Lung (tissue), 11 donors: ENCODE measurements at regions not wholly inside any gene's neighbourhood (a gene's known extent, or its start where the extent isn't known, plus 50 kb on each side); places are given as distances from the start of the nearest gene placed in this dataset.
A peak's percentile ranks its signal among the peaks of the same experiment; 100 is the strongest.

Experiments used
- ATAC-seq: fragments of 200-7000 bp; cut with Tn5 transposase; one replicate; pipeline ENCODE4 v1.9.1; 2020; ENCODE audit warnings: moderate number of reproducible peaks; ENCODE audit not compliant: insufficient read depth, low FRiP score
- DNase-seq, 3 donors: peaks; one replicate each; pipeline ENCODE4 v3.0.0-alpha.2; 2013 to 2017
- H3K27ac ChIP-seq, 2 donors: one replicate each; pipeline ENCODE4 v1.5.1; 2013; ENCODE audit warnings: mild to moderate bottlenecking in 2 of 2, moderate library complexity in 2 of 2, control low read depth in 1 of 2, inconsistent platforms in 1 of 2, low read depth in 1 of 2, low read length in 1 of 2
- H3K27me3 ChIP-seq, 3 donors: one replicate each; pipeline ENCODE4 v1.5.1; 2013; ENCODE audit warnings: low read length in 2 of 3; ENCODE audit not compliant: control insufficient read depth in 3 of 3, insufficient read depth in 3 of 3
- H3K36me3 ChIP-seq, 4 donors: one replicate each; pipeline ENCODE4 v1.5.1; 2013; ENCODE audit warnings: low read length in 4 of 4, mild to moderate bottlenecking in 1 of 4, moderate library complexity in 1 of 4; ENCODE audit not compliant: control insufficient read depth in 4 of 4, insufficient read depth in 4 of 4
- H3K4me1 ChIP-seq, 5 donors: one replicate each; pipeline ENCODE4 v1.5.1; 2013; ENCODE audit warnings: low read length in 5 of 5, mild to moderate bottlenecking in 2 of 5, moderate library complexity in 1 of 5; ENCODE audit not compliant: control insufficient read depth in 5 of 5, insufficient read depth in 5 of 5
- H3K4me3 ChIP-seq: one replicate; pipeline ENCODE4 v1.5.1; 2013; ENCODE audit warnings: mild to moderate bottlenecking, control low read depth, moderate library complexity
- H3K9ac ChIP-seq, 2 donors: one replicate each; pipeline ENCODE4 v1.5.1; 2013; ENCODE audit warnings: low read length in 2 of 2, control low read depth in 1 of 2; ENCODE audit not compliant: insufficient read depth in 1 of 2
- H3K9me3 ChIP-seq, 4 donors: one replicate each; pipeline ENCODE4 v1.5.1; 2013; ENCODE audit warnings: low read length in 3 of 4, mild to moderate bottlenecking in 1 of 4, moderate library complexity in 1 of 4; ENCODE audit not compliant: control insufficient read depth in 4 of 4, insufficient read depth in 3 of 4
- WGBS, 2 donors: extraction: QIAGEN DNeasy Blood & Tissue Kit; methylation state at CpG; one replicate each; pipeline ENCODE4 v1.1.7; 2013; 5-methylcytosine and 5-hydroxymethylcytosine counted together
- TF ChIP-seq, protein P1 (sequence below): IDR thresholded peaks from 2 replicates; pipeline ENCODE4 v1.5.1; 2012; ENCODE audit warnings: mild to moderate bottlenecking; ENCODE audit errors: control extremely low read depth, extremely low read depth
- donor health status: control.
- donor health status: control.
- donor health status: Bipolar disorder and iron deficiency.
- donor health status: healthy.
- donor health status: DM: yes; HTN: yes; CAD: no.

DNA sequence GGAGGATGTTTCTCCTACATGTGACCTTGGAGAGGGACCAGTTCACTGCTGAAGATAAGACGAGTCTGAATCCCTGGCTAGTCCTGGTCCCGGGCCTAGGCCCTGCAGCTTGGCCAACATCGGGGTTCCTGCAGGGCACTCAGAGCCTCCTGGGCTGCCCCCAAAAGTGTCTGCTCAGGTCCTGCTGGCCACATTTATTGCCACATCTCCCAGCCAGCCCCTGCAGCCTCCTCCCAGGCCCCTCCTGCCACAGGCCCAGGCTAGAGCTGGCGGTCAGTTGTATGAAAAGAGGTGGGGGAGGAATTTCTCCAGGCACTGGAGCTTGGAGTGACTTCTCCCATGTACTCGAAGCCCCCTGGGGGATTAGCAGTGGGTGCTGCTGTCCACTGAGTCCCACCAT is 56.5 kb upstream of the PPARA start:
- ATAC-seq, result no peak
- Histone ChIP-seq H3K4me1 (peaks cover 0 to 45% (median 2%) of the 10 kb centered on the region in 5 donors), H3K27me3 (no peaks in the 10 kb centered on the region), H3K27ac (peak overlapping the region in 1 of 2 donors; percentile 56), H3K36me3 (peaks cover 4 to 48% (median 25%) of the 10 kb centered on the region in 4 donors), H3K9ac (no peak overlapping the region), H3K9me3 (no peaks in the 10 kb centered on the region), H3K4me3 (no peak overlapping the region)
- TF ChIP-seq, protein P1, sequence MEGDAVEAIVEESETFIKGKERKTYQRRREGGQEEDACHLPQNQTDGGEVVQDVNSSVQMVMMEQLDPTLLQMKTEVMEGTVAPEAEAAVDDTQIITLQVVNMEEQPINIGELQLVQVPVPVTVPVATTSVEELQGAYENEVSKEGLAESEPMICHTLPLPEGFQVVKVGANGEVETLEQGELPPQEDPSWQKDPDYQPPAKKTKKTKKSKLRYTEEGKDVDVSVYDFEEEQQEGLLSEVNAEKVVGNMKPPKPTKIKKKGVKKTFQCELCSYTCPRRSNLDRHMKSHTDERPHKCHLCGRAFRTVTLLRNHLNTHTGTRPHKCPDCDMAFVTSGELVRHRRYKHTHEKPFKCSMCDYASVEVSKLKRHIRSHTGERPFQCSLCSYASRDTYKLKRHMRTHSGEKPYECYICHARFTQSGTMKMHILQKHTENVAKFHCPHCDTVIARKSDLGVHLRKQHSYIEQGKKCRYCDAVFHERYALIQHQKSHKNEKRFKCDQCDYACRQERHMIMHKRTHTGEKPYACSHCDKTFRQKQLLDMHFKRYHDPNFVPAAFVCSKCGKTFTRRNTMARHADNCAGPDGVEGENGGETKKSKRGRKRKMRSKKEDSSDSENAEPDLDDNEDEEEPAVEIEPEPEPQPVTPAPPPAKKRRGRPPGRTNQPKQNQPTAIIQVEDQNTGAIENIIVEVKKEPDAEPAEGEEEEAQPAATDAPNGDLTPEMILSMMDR, result no peak
- WGBS, 2 donors, result 71 to 78% methylated on average over 5 of the region's 5 CpGs
- no peak for DNase-seq

DNA sequence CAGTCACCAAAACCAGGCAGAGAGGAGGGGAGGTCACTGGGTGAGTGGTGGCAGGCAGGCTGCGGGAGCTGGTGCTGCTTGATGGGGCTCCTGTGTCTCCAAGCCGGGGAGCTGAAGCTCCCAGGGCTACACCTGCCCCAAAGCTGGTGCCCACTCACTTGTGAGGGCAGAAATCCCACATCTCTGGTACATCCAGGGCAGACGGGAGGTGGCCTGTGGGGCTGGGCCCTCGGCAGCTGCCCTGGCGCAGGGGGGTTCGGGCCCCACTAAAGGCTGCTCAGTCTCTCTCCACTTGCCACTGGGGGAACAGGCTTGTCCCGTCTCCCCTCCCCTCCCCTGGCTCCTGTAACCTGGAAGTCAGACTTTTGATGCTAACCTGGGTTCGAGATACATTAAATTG is 55.6 kb upstream of the PPARA start:
- Histone ChIP-seq H3K27ac (peak overlapping the region in 1 of 2 donors; percentile 61), H3K9ac (no peak overlapping the region), H3K9me3 (no peaks in the 10 kb centered on the region), H3K4me3 (no peak overlapping the region), H3K4me1 (peaks cover 0 to 39% (median 0%) of the 10 kb centered on the region in 5 donors), H3K36me3 (peaks cover 5 to 50% (median 28%) of the 10 kb centered on the region in 4 donors), H3K27me3 (no peaks in the 10 kb centered on the region)
- 86 to 89% methylated on average over 8 of the region's 8 CpGs for WGBS, 2 donors
- DNase-seq (no peak), ATAC-seq (no peak)
- TF ChIP-seq, protein P1, result no peak

DNA sequence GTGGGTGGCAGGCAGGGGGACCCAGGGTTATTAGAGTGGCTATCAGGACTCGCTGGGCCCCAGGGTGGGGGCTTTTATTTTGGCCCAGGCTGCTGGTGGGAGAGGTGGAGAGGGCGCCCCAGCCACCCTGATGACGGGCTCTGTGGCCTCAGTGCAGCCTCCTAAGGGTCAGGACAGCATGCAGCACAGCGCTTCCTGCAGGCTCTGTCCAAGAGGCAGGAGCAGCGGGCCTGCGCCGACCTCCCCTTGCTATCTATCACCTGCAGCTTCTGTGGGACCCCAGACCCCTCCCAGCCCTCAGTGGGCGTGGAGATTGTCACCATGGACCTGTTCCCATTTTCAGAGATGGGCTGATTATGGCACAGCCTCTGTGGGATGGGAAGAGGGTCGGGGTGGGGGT is 54.3 kb upstream of the PPARA start:
- Histone ChIP-seq H3K4me3 (no peak overlapping the region), H3K4me1 (peaks cover 0 to 28% (median 0%) of the 10 kb centered on the region in 5 donors), H3K9ac (no peak overlapping the region), H3K27ac (peak overlapping the region in 1 of 2 donors; percentile 62), H3K9me3 (no peaks in the 10 kb centered on the region), H3K36me3 (peaks cover 5 to 60% (median 28%) of the 10 kb centered on the region in 4 donors), H3K27me3 (no peaks in the 10 kb centered on the region)
- TF ChIP-seq, protein P1, result no peak
- DNase-seq (no peak), ATAC-seq (no peak)
- WGBS, 2 donors, result 80 to 85% methylated on average over 7 to 9 of the region's 9 CpGs

DNA sequence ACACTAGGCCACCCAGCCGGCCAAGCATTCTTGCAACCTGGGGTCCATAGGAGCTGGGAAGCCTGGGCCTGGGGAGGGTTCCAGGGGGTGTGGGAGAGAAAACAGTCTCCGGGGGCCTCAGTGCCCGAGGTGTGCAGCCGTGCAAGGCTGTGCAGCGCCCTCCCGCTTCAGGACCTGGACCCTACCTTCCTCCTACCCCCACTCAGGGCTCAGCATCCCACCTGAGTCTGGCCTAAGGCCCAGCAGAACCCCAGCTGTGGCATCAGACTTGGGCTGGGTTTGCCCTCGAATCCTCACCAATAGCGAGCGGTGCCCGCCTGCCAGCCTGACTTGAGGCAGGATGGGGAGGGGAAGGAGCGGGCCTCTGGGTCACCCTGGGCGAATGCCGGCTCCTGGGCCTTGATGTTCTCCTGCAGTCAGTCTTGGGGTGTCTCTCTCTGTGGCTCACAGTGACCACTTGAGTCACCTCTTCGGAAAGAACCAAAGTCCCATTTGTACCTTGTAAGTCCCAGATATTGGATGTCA is 53.6 kb upstream of the PPARA start:
- H3K36me3 ChIP-seq, result peaks cover 5 to 60% (median 26%) of the 10 kb centered on the region in 4 donors

More for the DNA sequence above, 53.6 kb upstream of the PPARA start:
- TF ChIP-seq, protein P1, result no peak
- 87 to 89% methylated on average over 12 to 14 of the region's 14 CpGs for WGBS, 2 donors
- H3K9me3 ChIP-seq, result no peaks in the 10 kb centered on the region
- no peaks in the 10 kb centered on the region for H3K27me3 ChIP-seq
- H3K9ac ChIP-seq, result no peak overlapping the region
- peak overlapping the region in 1 of 2 donors; percentile 15 for H3K27ac ChIP-seq
- DNase-seq (no peak), ATAC-seq (no peak)
- no peak overlapping the region for H3K4me3 ChIP-seq
- peaks cover 0 to 24% (median 0%) of the 10 kb centered on the region in 5 donors for H3K4me1 ChIP-seq
